ENCODE measurements at regions not wholly inside any gene's neighbourhood (a gene's known extent, or its start where the extent isn't known, plus 50 kb on each side); places are given as distances from the start of the nearest gene placed in this dataset.

DNA sequence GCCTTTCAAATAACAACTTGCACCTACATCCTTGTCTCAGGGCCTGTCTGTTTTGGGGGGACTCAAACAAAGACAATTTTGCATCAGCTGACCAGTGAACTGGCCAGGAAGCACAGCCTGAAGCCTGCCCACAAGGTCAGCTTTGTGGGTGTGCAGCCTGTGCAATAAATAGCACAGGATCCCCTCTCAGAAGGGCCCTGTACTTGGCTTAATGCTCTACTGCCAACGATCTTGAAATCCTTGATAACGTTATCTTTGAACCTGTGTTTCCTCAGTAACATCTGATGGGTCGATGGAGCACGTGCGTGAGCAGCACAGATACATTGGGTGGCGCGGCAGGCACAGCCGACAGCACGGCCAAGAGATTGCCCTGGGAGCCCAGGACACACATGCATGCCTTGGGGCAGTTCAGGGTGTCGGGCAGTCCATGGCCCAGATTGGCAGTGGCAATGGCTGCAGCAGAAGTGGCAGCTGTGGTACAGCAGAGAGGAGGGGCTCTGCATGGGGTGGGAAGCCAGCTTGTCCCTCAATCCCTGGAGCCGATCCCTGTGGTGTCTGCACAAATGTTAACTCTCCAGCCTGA is 58.8 kb upstream of the ATP6AP2 start:
- H3K4me3 ChIP-seq: no peak overlapping the region
- DNase-seq: no peak
- intact Hi-C loops (cut with DNase I; ENCODE audit: low total_unique reads): no loop called here
- no peaks in the 10 kb centered on the region for H3K27me3 ChIP-seq
- H3K9me3 ChIP-seq: no peaks in the 10 kb centered on the region
- no peak for TF ChIP-seq POLR2A (IDR thresholded peaks at IDR 0.05)
- TF ChIP-seq, protein P1, sequence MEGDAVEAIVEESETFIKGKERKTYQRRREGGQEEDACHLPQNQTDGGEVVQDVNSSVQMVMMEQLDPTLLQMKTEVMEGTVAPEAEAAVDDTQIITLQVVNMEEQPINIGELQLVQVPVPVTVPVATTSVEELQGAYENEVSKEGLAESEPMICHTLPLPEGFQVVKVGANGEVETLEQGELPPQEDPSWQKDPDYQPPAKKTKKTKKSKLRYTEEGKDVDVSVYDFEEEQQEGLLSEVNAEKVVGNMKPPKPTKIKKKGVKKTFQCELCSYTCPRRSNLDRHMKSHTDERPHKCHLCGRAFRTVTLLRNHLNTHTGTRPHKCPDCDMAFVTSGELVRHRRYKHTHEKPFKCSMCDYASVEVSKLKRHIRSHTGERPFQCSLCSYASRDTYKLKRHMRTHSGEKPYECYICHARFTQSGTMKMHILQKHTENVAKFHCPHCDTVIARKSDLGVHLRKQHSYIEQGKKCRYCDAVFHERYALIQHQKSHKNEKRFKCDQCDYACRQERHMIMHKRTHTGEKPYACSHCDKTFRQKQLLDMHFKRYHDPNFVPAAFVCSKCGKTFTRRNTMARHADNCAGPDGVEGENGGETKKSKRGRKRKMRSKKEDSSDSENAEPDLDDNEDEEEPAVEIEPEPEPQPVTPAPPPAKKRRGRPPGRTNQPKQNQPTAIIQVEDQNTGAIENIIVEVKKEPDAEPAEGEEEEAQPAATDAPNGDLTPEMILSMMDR (IDR thresholded peaks at IDR 0.05): no peak
- no peaks in the 10 kb centered on the region for H3K36me3 ChIP-seq
- H3K4me1 ChIP-seq: no peaks in the 10 kb centered on the region
- no peak overlapping the region for H3K27ac ChIP-seq

- H3K9me3 ChIP-seq: no peaks in the 10 kb centered on the region
- H3K27me3 ChIP-seq: no peaks in the 10 kb centered on the region
- H3K36me3 ChIP-seq: no peaks in the 10 kb centered on the region
- no peaks in the 10 kb centered on the region for H3K4me1 ChIP-seq
- TF ChIP-seq, protein P1 (IDR thresholded peaks at IDR 0.05): no peak
- no peak for TF ChIP-seq POLR2A (IDR thresholded peaks at IDR 0.05)
- no peak overlapping the region for H3K27ac ChIP-seq
- DNase-seq: no peak
- intact Hi-C loops (cut with DNase I; ENCODE audit: low total_unique reads): no loop called here
- no peak overlapping the region for H3K4me3 ChIP-seq
Measured at GRCh38 chrX:40514376-40514775, 66.4 kb upstream of the ATP6AP2 start.

- DNase-seq: no peak
- intact Hi-C loops (cut with DNase I; ENCODE audit: low total_unique reads): no loop called here
- no peak for TF ChIP-seq POLR2A (IDR thresholded peaks at IDR 0.05)
- TF ChIP-seq, protein P1 (IDR thresholded peaks at IDR 0.05): no peak
- no peaks in the 10 kb centered on the region for H3K27me3 ChIP-seq
- H3K9me3 ChIP-seq: no peaks in the 10 kb centered on the region
- no peaks in the 10 kb centered on the region for H3K36me3 ChIP-seq
- no peak overlapping the region for H3K27ac ChIP-seq
- no peaks in the 10 kb centered on the region for H3K4me1 ChIP-seq
- no peak overlapping the region for H3K4me3 ChIP-seq
Measured at GRCh38 chrX:40513835-40514234, 66.9 kb upstream of the ATP6AP2 start.

GRCh38 chrX:40513012-40513411 is 67.8 kb upstream of the ATP6AP2 start:
- Histone ChIP-seq H3K4me3 (no peak overlapping the region), H3K4me1 (no peaks in the 10 kb centered on the region), H3K27me3 (no peaks in the 10 kb centered on the region), H3K9me3 (no peaks in the 10 kb centered on the region), H3K27ac (no peak overlapping the region), H3K36me3 (no peaks in the 10 kb centered on the region)
- TF ChIP-seq, protein P1 (IDR thresholded peaks at IDR 0.05): no peak
- no peak for TF ChIP-seq POLR2A (IDR thresholded peaks at IDR 0.05)
- intact Hi-C loops (cut with DNase I; ENCODE audit: low total_unique reads): no loop called here
- no peak for DNase-seq

DNA sequence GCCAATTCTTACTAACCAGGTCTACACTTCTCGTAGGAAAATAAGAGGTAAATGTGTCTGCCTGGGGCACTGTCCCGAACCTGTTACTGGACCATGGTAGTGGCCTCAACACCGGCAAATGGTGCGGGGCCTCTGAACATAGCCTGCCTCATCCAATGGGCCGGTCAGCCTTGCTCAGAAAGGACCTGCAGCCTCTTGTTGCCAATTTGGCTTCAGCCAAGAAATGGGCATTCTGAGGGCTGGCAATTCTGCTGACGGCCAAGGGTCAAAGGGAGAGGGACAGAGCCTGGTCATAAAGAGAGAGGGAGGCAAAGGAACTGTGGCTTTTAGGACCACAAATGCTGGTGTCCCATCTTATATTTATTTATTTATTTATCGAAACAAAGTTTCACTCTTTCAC is 69.5 kb upstream of the ATP6AP2 start:
- H3K4me1 ChIP-seq: no peaks in the 10 kb centered on the region
- intact Hi-C loops (cut with DNase I; ENCODE audit: low total_unique reads): no loop called here
- TF ChIP-seq, protein P1 (IDR thresholded peaks at IDR 0.05): no peak
- no peak for TF ChIP-seq POLR2A (IDR thresholded peaks at IDR 0.05)
- no peak for DNase-seq
- no peak overlapping the region for H3K27ac ChIP-seq
- H3K9me3 ChIP-seq: no peaks in the 10 kb centered on the region
- H3K27me3 ChIP-seq: no peaks in the 10 kb centered on the region
- H3K36me3 ChIP-seq: no peaks in the 10 kb centered on the region
- no peak overlapping the region for H3K4me3 ChIP-seq

All from uterus (tissue), 3 donors.